Activated CD4-positive, alpha-beta memory T cell treated with anti-CD3 and anti-CD28 coated beads, Interleukin-2, amount 10 ng/mL, durations not matched to agents 7 days and 5 days (primary cell): ENCODE measurements at regions not wholly inside any gene's neighbourhood (a gene's known extent, or its start where the extent isn't known, plus 50 kb on each side); places are given as distances from the start of the nearest gene placed in this dataset.
"Not testable (repeated sequence)": the region's sequence is repeated elsewhere in the genome, so short reads cannot be mapped to it uniquely, and the experiment has no call there.

Source experiments
- CTCF ChIA-PET: fragments of 350-600 bp; sonication (Branson Sonifier 250); formaldehyde crosslinking; loops from one replicate; lab custom pipeline; 2021; ENCODE audit warnings: antibody characterized with exemption, inconsistent platforms; lab: Charles Lee
- POLR2A ChIA-PET: fragments of 350-600 bp; sonication (Branson Sonifier 250); formaldehyde crosslinking; loops from one replicate; lab custom pipeline; 2021; ENCODE audit warnings: antibody characterized with exemption; lab: Charles Lee
- DNase-seq: peaks from one replicate; pipeline ENCODE4 v3.0.0-alpha.2; 2020
- H3K27ac Mint-ChIP-seq: one replicate; pipeline ENCODE4 v1.8.0; 2021; ENCODE audit warnings: mild to moderate bottlenecking, mixed read lengths
- H3K27me3 Mint-ChIP-seq: one replicate; pipeline ENCODE4 v1.8.0; 2021; ENCODE audit warnings: mixed read lengths
- H3K36me3 Mint-ChIP-seq: one replicate; pipeline ENCODE4 v1.8.0; 2021; ENCODE audit warnings: low read depth, mixed read lengths
- H3K4me1 Mint-ChIP-seq: one replicate; pipeline ENCODE4 v1.8.0; 2021; ENCODE audit warnings: mixed read lengths
- H3K4me3 Mint-ChIP-seq: one replicate; pipeline ENCODE4 v1.8.0; 2021; ENCODE audit warnings: mild to moderate bottlenecking, mixed read lengths
- H3K9me3 Mint-ChIP-seq: one replicate; pipeline ENCODE4 v1.8.0; 2021; ENCODE audit warnings: mixed read lengths

GRCh38 chr5:39934830-39935229 lies 510.1 kb upstream of the DAB2 start:
- no peaks in the 10 kb centered on the region for H3K36me3 Mint-ChIP-seq
- H3K9me3 Mint-ChIP-seq: peaks cover 3% of the 10 kb centered on the region
- CTCF ChIA-PET: no interaction called here
- H3K27me3 Mint-ChIP-seq: peaks cover 2% of the 10 kb centered on the region
- POLR2A ChIA-PET: no interaction called here
- no peak overlapping the region for H3K27ac Mint-ChIP-seq
- no peak overlapping the region for H3K4me3 Mint-ChIP-seq
- H3K4me1 Mint-ChIP-seq: no peaks in the 10 kb centered on the region
- DNase-seq: no peak

GRCh38 chr5:39933061-39933460 lies 508.3 kb upstream of the DAB2 start:
- H3K27ac Mint-ChIP-seq: no peak overlapping the region
- peaks cover 6% of the 10 kb centered on the region for H3K27me3 Mint-ChIP-seq
- H3K36me3 Mint-ChIP-seq: no peaks in the 10 kb centered on the region
- no peak overlapping the region for H3K4me3 Mint-ChIP-seq
- DNase-seq: no peak
- no peaks in the 10 kb centered on the region for H3K9me3 Mint-ChIP-seq
- no peaks in the 10 kb centered on the region for H3K4me1 Mint-ChIP-seq
- ChIA-PET CTCF (interaction anchor here (1.0 kb wide), 1 partner anchor 14 kb away, joined by 3 read pairs; no protein-coding TSS in a partner anchor), POLR2A (no interaction called here)

GRCh38 chr5:39928709-39929108 lies 503.9 kb upstream of the DAB2 start:
- peaks cover 8% of the 10 kb centered on the region for H3K27me3 Mint-ChIP-seq

GRCh38 chr5:39919876-39920275 lies 495.1 kb upstream of the DAB2 start:
- Mint-ChIP-seq H3K27ac (no peak overlapping the region), H3K36me3 (no peaks in the 10 kb centered on the region), H3K27me3 (no peaks in the 10 kb centered on the region), H3K9me3 (peaks cover 2% of the 10 kb centered on the region), H3K4me3 (no peak overlapping the region), H3K4me1 (no peaks in the 10 kb centered on the region)
- DNase-seq: no peak
- CTCF ChIA-PET: no interaction called here
- POLR2A ChIA-PET: no interaction called here

More at GRCh38 chr5:39928709-39929108, 503.9 kb upstream of the DAB2 start:
- Mint-ChIP-seq H3K9me3 (no peaks in the 10 kb centered on the region), H3K4me3 (no peak overlapping the region), H3K27ac (no peak overlapping the region), H3K4me1 (no peaks in the 10 kb centered on the region), H3K36me3 (no peaks in the 10 kb centered on the region)
- CTCF ChIA-PET: no interaction called here
- no peak for DNase-seq
- POLR2A ChIA-PET: no interaction called here

- no peak overlapping the region for H3K4me3 Mint-ChIP-seq
- no peak for DNase-seq
- CTCF ChIA-PET: no interaction called here
- H3K36me3 Mint-ChIP-seq: no peaks in the 10 kb centered on the region
- no peak overlapping the region for H3K27ac Mint-ChIP-seq
- H3K4me1 Mint-ChIP-seq: no peaks in the 10 kb centered on the region
- POLR2A ChIA-PET: no interaction called here
- peaks cover 2% of the 10 kb centered on the region for H3K27me3 Mint-ChIP-seq
- H3K9me3 Mint-ChIP-seq: peaks cover 4% of the 10 kb centered on the region
Observed at GRCh38 chr5:39912906-39913305, 488.1 kb upstream of the DAB2 start.

- H3K9me3 Mint-ChIP-seq, H3K36me3 Mint-ChIP-seq, POLR2A ChIA-PET, H3K27me3 Mint-ChIP-seq, H3K4me1 Mint-ChIP-seq, DNase-seq, H3K27ac Mint-ChIP-seq, H3K4me3 Mint-ChIP-seq, CTCF ChIA-PET: not testable (repeated sequence)
Observed at GRCh38 chr5:39907267-39907951, 482.6 kb upstream of the DAB2 start.

- Mint-ChIP-seq H3K4me1 (no peaks in the 10 kb centered on the region), H3K27ac (no peak overlapping the region), H3K27me3 (no peaks in the 10 kb centered on the region), H3K36me3 (no peaks in the 10 kb centered on the region), H3K9me3 (peaks cover 2% of the 10 kb centered on the region), H3K4me3 (no peak overlapping the region)
- no peak for DNase-seq
- ChIA-PET POLR2A (no interaction called here), CTCF (no interaction called here)
Observed at GRCh38 chr5:39906146-39906545, 481.4 kb upstream of the DAB2 start.

- Mint-ChIP-seq H3K27ac (no peak overlapping the region), H3K4me3 (no peak overlapping the region), H3K36me3 (no peaks in the 10 kb centered on the region), H3K9me3 (peaks cover 2% of the 10 kb centered on the region), H3K4me1 (no peaks in the 10 kb centered on the region), H3K27me3 (no peaks in the 10 kb centered on the region)
- ChIA-PET CTCF (no interaction called here), POLR2A (no interaction called here)
- no peak for DNase-seq
Observed at GRCh38 chr5:39905356-39905755, 480.6 kb upstream of the DAB2 start.

- Mint-ChIP-seq H3K9me3 (no peaks in the 10 kb centered on the region), H3K36me3 (no peaks in the 10 kb centered on the region), H3K27ac (no peak overlapping the region), H3K27me3 (no peaks in the 10 kb centered on the region), H3K4me1 (no peaks in the 10 kb centered on the region), H3K4me3 (no peak overlapping the region)
- ChIA-PET POLR2A (no interaction called here), CTCF (no interaction called here)
- DNase-seq: no peak
Observed at GRCh38 chr5:39902626-39903025, 477.8 kb upstream of the DAB2 start.

GRCh38 chr5:39898731-39899130 lies 474.0 kb upstream of the DAB2 start:
- CTCF ChIA-PET: no interaction called here
- H3K4me1 Mint-ChIP-seq: no peaks in the 10 kb centered on the region
- POLR2A ChIA-PET: no interaction called here

GRCh38 chr5:39896706-39897105 lies 471.9 kb upstream of the DAB2 start:
- ChIA-PET POLR2A (no interaction called here), CTCF (no interaction called here)
- H3K27me3 Mint-ChIP-seq: no peaks in the 10 kb centered on the region
- H3K27ac Mint-ChIP-seq: no peak overlapping the region
- H3K4me3 Mint-ChIP-seq: no peak overlapping the region
- no peaks in the 10 kb centered on the region for H3K9me3 Mint-ChIP-seq
- H3K4me1 Mint-ChIP-seq: no peaks in the 10 kb centered on the region
- DNase-seq: no peak
- no peaks in the 10 kb centered on the region for H3K36me3 Mint-ChIP-seq

More at GRCh38 chr5:39898731-39899130, 474.0 kb upstream of the DAB2 start:
- Mint-ChIP-seq H3K36me3 (no peaks in the 10 kb centered on the region), H3K9me3 (no peaks in the 10 kb centered on the region), H3K4me3 (no peak overlapping the region), H3K27ac (no peak overlapping the region), H3K27me3 (no peaks in the 10 kb centered on the region)
- no peak for DNase-seq

GRCh38 chr5:39896104-39896503 lies 471.3 kb upstream of the DAB2 start:
- POLR2A ChIA-PET: no interaction called here
- no peaks in the 10 kb centered on the region for H3K9me3 Mint-ChIP-seq
- H3K27me3 Mint-ChIP-seq: no peaks in the 10 kb centered on the region
- H3K4me1 Mint-ChIP-seq: no peaks in the 10 kb centered on the region
- no peaks in the 10 kb centered on the region for H3K36me3 Mint-ChIP-seq
- CTCF ChIA-PET: no interaction called here
- no peak overlapping the region for H3K4me3 Mint-ChIP-seq
- no peak overlapping the region for H3K27ac Mint-ChIP-seq
- DNase-seq: no peak

- no peak overlapping the region for H3K4me3 Mint-ChIP-seq
- H3K36me3 Mint-ChIP-seq: no peaks in the 10 kb centered on the region
- no peak overlapping the region for H3K27ac Mint-ChIP-seq
- ChIA-PET CTCF (no interaction called here), POLR2A (no interaction called here)
- H3K27me3 Mint-ChIP-seq: no peaks in the 10 kb centered on the region
- no peaks in the 10 kb centered on the region for H3K9me3 Mint-ChIP-seq
- no peak for DNase-seq
- H3K4me1 Mint-ChIP-seq: no peaks in the 10 kb centered on the region
Observed at GRCh38 chr5:39892708-39893107, 467.9 kb upstream of the DAB2 start.

- no peaks in the 10 kb centered on the region for H3K9me3 Mint-ChIP-seq
- DNase-seq: no peak
- H3K27me3 Mint-ChIP-seq: no peaks in the 10 kb centered on the region
- H3K27ac Mint-ChIP-seq: no peak overlapping the region
- CTCF ChIA-PET: no interaction called here
- POLR2A ChIA-PET: no interaction called here
- H3K4me3 Mint-ChIP-seq: no peak overlapping the region
- no peaks in the 10 kb centered on the region for H3K36me3 Mint-ChIP-seq
- no peaks in the 10 kb centered on the region for H3K4me1 Mint-ChIP-seq
Observed at GRCh38 chr5:39891376-39891775, 466.6 kb upstream of the DAB2 start.
